GM18499 (cell line): ENCODE measurements at regions not wholly inside any gene's neighbourhood (a gene's known extent, or its start where the extent isn't known, plus 50 kb on each side); places are given as distances from the start of the nearest gene placed in this dataset.

ENCODE experiments used
- ATAC-seq: cut with Tn5 transposase; IDR thresholded peaks from one replicate; pipeline ENCODE4 v1.9.1; 2021; ENCODE audit warnings: moderate number of reproducible peaks; ENCODE audit not compliant: insufficient read depth, unreplicated experiment

GRCh38 chr10:52636874-52637273 is 135.7 kb downstream of the MBL2 start:
- ATAC-seq: no peak

- no peak for ATAC-seq
Measured at GRCh38 chr10:52637592-52637991, 135.0 kb downstream of the MBL2 start.

- ATAC-seq: no peak
Measured at GRCh38 chr10:52639652-52640051, 132.9 kb downstream of the MBL2 start.

- no peak for ATAC-seq
Measured at GRCh38 chr10:52642208-52642607, 130.4 kb downstream of the MBL2 start.

- ATAC-seq: no peak
Measured at GRCh38 chr10:52644373-52645186, 128.0 kb downstream of the MBL2 start.

GRCh38 chr10:52645187-52645758 is 127.3 kb downstream of the MBL2 start:
- ATAC-seq: no peak

GRCh38 chr10:52649511-52649910 is 123.1 kb downstream of the MBL2 start:
- no peak for ATAC-seq

- ATAC-seq: no peak
Measured at GRCh38 chr10:52650873-52651272, 121.7 kb downstream of the MBL2 start.

- no peak for ATAC-seq
Measured at GRCh38 chr10:52651293-52651692, 121.3 kb downstream of the MBL2 start.

- no peak for ATAC-seq
Measured at GRCh38 chr10:52652431-52653262, 119.9 kb downstream of the MBL2 start.

- ATAC-seq: no peak
Measured at GRCh38 chr10:52653263-52653909, 119.2 kb downstream of the MBL2 start.

- ATAC-seq: no peak
Measured at GRCh38 chr10:52654201-52654600, 118.4 kb downstream of the MBL2 start.

- ATAC-seq: no peak
Measured at GRCh38 chr10:52658112-52658511, 114.5 kb downstream of the MBL2 start.

- ATAC-seq: no peak
Measured at GRCh38 chr10:52659085-52659484, 113.5 kb downstream of the MBL2 start.

GRCh38 chr10:52662256-52662655 is 110.3 kb downstream of the MBL2 start:
- no peak for ATAC-seq

GRCh38 chr10:52663161-52663560 is 109.4 kb downstream of the MBL2 start:
- ATAC-seq: no peak

GRCh38 chr10:52664629-52665028 is 108.0 kb downstream of the MBL2 start:
- ATAC-seq: no peak

- no peak for ATAC-seq
Measured at GRCh38 chr10:52665821-52666220, 106.8 kb downstream of the MBL2 start.

- ATAC-seq: no peak
Measured at GRCh38 chr10:52666931-52667330, 105.7 kb downstream of the MBL2 start.

- no peak for ATAC-seq
Measured at GRCh38 chr10:52668024-52668423, 104.6 kb downstream of the MBL2 start.

- ATAC-seq: no peak
Measured at GRCh38 chr10:52672880-52673279, 99.7 kb downstream of the MBL2 start.
